C4-2B (cell line): ENCODE measurements at regions not wholly inside any gene's neighbourhood (a gene's known extent, or its start where the extent isn't known, plus 50 kb on each side); places are given as distances from the start of the nearest gene placed in this dataset.

Experiments used
- CTCF ChIP-seq: fragments of 450-650 bp; conservative IDR thresholded peaks from 2 replicates; pipeline ENCODE4 v1.5.1; 2017; ENCODE audit warnings: mild to moderate bottlenecking
- ZFX ChIP-seq: fragments of 450-650 bp; IDR thresholded peaks from 2 replicates; pipeline ENCODE4 v1.6.1; 2017

- TF ChIP-seq CTCF, result no peak
- TF ChIP-seq ZFX, result no peak
Measured at GRCh38 chr16:54645345-54645744, 285.3 kb upstream of the IRX5 start.
